ENCODE measurements at regions not wholly inside any gene's neighbourhood (a gene's known extent, or its start where the extent isn't known, plus 50 kb on each side); places are given as distances from the start of the nearest gene placed in this dataset.

DNA sequence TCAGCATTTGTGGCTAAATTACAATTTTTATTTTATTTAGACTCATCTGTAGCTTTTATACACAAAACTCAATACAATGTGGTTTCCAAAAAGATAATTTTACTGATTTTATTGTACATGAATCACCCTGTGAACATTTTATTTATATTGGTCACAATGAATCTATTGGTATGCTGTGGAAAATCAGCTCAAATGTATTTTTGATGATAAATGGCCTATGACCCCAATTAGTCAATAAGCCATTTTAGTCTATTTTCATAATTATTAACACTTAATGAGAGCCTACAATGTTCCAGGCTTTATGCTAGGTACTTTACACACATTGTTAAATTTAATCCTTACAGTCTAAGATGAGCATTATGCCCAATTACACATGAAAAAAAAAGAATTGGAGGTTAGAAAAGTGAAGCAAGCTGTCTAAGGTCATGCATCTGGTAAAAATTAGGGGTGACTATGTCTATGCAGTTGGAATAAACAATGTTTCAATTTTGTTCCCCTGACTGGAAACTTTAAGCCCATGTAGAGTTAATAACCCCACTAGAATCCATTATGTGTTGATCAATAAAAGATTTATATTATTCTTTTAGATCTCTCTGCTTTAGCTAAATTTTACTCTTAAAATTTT, 344.7 kb downstream of the PABPC4L start:
- TF ChIP-seq CTCF (conservative IDR thresholded peaks at IDR 0.05; ENCODE audit: low read depth, low read length) (no peak), EZH2 (IDR thresholded peaks at IDR 0.05; ENCODE audit: borderline replicate concordance, low read depth, low read length, poor library complexity, severe bottlenecking) (no peak)
